WTC11 (cell line): ENCODE measurements at regions not wholly inside any gene's neighbourhood (a gene's known extent, or its start where the extent isn't known, plus 50 kb on each side); places are given as distances from the start of the nearest gene placed in this dataset.

Source experiments
- ATAC-seq: fragments of 200-7000 bp; cut with Tn5 transposase; 2 replicates; pipeline ENCODE4 v1.10.0; 2021; ENCODE audit warnings: mild to moderate bottlenecking, moderate library complexity
- CTCF ChIA-PET: fragments of 300-600 bp; sonication (Branson Sonifier 250); formaldehyde crosslinking; loops from one replicate; lab custom pipeline; 2021; ENCODE audit warnings: antibody characterized with exemption; lab: Charles Lee
- POLR2A ChIA-PET: fragments of 350-600 bp; sonication (Branson Sonifier 250); formaldehyde crosslinking; loops from one replicate; lab custom pipeline; 2021; ENCODE audit warnings: antibody characterized with exemption; lab: Charles Lee
- DNase-seq: peaks from one replicate; pipeline ENCODE4 v3.0.0; 2021; ENCODE audit warnings: low spot score
- H3K27ac Mint-ChIP-seq: 2 replicates; pipeline ENCODE4 v1.8.0; 2021; ENCODE audit warnings: mixed read lengths
- H3K27me3 Mint-ChIP-seq: 2 replicates; pipeline ENCODE4 v1.8.0; 2021; ENCODE audit warnings: low read depth, mild to moderate bottlenecking, moderate library complexity, mixed read lengths
- H3K36me3 Mint-ChIP-seq: 2 replicates; pipeline ENCODE4 v1.8.0; 2021; ENCODE audit warnings: mixed read lengths
- H3K4me1 Mint-ChIP-seq: 2 replicates; pipeline ENCODE4 v1.8.0; 2022; ENCODE audit warnings: mixed read lengths
- H3K4me3 Mint-ChIP-seq: 2 replicates; pipeline ENCODE4 v1.8.0; 2021; ENCODE audit warnings: mild to moderate bottlenecking, moderate library complexity, mixed read lengths
- H3K9me3 Mint-ChIP-seq: 2 replicates; pipeline ENCODE4 v1.8.0; 2021; ENCODE audit warnings: mixed read lengths
- CBFB ChIP-seq: sonication (generic); formaldehyde crosslinking; IDR thresholded peaks from 2 replicates; pipeline ENCODE4 v1.8.1; 2022; ENCODE audit warnings: mild to moderate bottlenecking, low read depth, missing genetic modification reagents
- CREM ChIP-seq: sonication (generic); formaldehyde crosslinking; IDR thresholded peaks from 2 replicates; pipeline ENCODE4 v1.8.1; 2022; ENCODE audit warnings: mild to moderate bottlenecking, missing genetic modification reagents, moderate library complexity
- FOXK1 ChIP-seq: sonication (generic); formaldehyde crosslinking; IDR thresholded peaks from 2 replicates; pipeline ENCODE4 v1.8.0; 2022; ENCODE audit warnings: mild to moderate bottlenecking, moderate library complexity, missing genetic modification reagents
- GTF2I ChIP-seq: fragments of 250-450 bp; sonication (Bioruptor Pico); conservative IDR thresholded peaks from 2 replicates; pipeline ENCODE4 v1.4.0; 2021; ENCODE audit warnings: mild to moderate bottlenecking
- JAZF1 ChIP-seq: fragments of 250-450 bp; sonication (Bioruptor Pico); IDR thresholded peaks from 2 replicates; pipeline ENCODE4 v1.9.0; 2021; ENCODE audit warnings: moderate library complexity, mild to moderate bottlenecking, inconsistent platforms
- MXD4 ChIP-seq: fragments of 250-450 bp; sonication (Bioruptor Pico); IDR thresholded peaks from 2 replicates; pipeline ENCODE4 v1.8.0; 2021; ENCODE audit warnings: mild to moderate bottlenecking, moderate library complexity, borderline replicate concordance
- NFE2L1 ChIP-seq: sonication (generic); formaldehyde crosslinking; IDR thresholded peaks from 2 replicates; pipeline ENCODE4 v1.8.1; 2023; ENCODE audit warnings: missing genetic modification reagents
- SMAD3 ChIP-seq: sonication (generic); formaldehyde crosslinking; IDR thresholded peaks from 2 replicates; pipeline ENCODE4 v1.8.0; 2022; ENCODE audit warnings: missing genetic modification reagents, mild to moderate bottlenecking, borderline replicate concordance
- SMAD4 ChIP-seq: sonication (generic); formaldehyde crosslinking; IDR thresholded peaks from 2 replicates; pipeline ENCODE4 v1.8.0; 2022; ENCODE audit warnings: mild to moderate bottlenecking, missing genetic modification reagents
- SOX15 ChIP-seq: fragments of 250-450 bp; sonication (Bioruptor Pico); IDR thresholded peaks from 2 replicates; pipeline ENCODE4 v1.9.0; 2021; ENCODE audit warnings: mild to moderate bottlenecking
- SP1 ChIP-seq: sonication (generic); formaldehyde crosslinking; conservative IDR thresholded peaks from 2 replicates; pipeline ENCODE4 v1.8.1; 2022; ENCODE audit warnings: missing genetic modification reagents
- STAT6 ChIP-seq: sonication (generic); formaldehyde crosslinking; conservative IDR thresholded peaks from 2 replicates; pipeline ENCODE4 v1.8.1; 2023; ENCODE audit warnings: mild to moderate bottlenecking, low read depth, missing genetic modification reagents, moderate library complexity
- USF1 ChIP-seq: sonication (generic); formaldehyde crosslinking; IDR thresholded peaks from 2 replicates; pipeline ENCODE4 v1.8.0; 2022; ENCODE audit warnings: mild to moderate bottlenecking, missing genetic modification reagents
- ZBTB21 ChIP-seq: sonication (generic); formaldehyde crosslinking; IDR thresholded peaks from 2 replicates; pipeline ENCODE4 v1.8.1; 2023; ENCODE audit warnings: mild to moderate bottlenecking, missing genetic modification reagents, borderline replicate concordance
- ZNF423 ChIP-seq: fragments of 250-450 bp; sonication (Bioruptor Pico); IDR thresholded peaks from 2 replicates; pipeline ENCODE4 v2.1.2; 2022; ENCODE audit warnings: mild to moderate bottlenecking, moderate library complexity
- ZNF532 ChIP-seq: fragments of 250-450 bp; sonication (Bioruptor Pico); IDR thresholded peaks from 2 replicates; pipeline ENCODE4 v1.9.0; 2021; ENCODE audit warnings: mild to moderate bottlenecking, borderline replicate concordance
- TF ChIP-seq, protein P1 (sequence below): sonication (generic); formaldehyde crosslinking; IDR thresholded peaks from 2 replicates; pipeline ENCODE4 v1.8.0; 2022; ENCODE audit warnings: mild to moderate bottlenecking, missing genetic modification reagents
- TF ChIP-seq, protein P2 (sequence below): sonication (generic); formaldehyde crosslinking; IDR thresholded peaks from 2 replicates; pipeline ENCODE4 v1.8.0; 2023; ENCODE audit warnings: mild to moderate bottlenecking, missing genetic modification reagents
- TF ChIP-seq, protein P3 (sequence below): sonication (generic); formaldehyde crosslinking; conservative IDR thresholded peaks from 2 replicates; pipeline ENCODE4 v1.8.1; 2022; ENCODE audit warnings: mild to moderate bottlenecking, missing genetic modification reagents
- TF ChIP-seq, protein P4 (sequence below): sonication (generic); formaldehyde crosslinking; IDR thresholded peaks from 2 replicates; pipeline ENCODE4 v1.8.1; 2022; ENCODE audit warnings: missing genetic modification reagents, borderline replicate concordance

DNA sequence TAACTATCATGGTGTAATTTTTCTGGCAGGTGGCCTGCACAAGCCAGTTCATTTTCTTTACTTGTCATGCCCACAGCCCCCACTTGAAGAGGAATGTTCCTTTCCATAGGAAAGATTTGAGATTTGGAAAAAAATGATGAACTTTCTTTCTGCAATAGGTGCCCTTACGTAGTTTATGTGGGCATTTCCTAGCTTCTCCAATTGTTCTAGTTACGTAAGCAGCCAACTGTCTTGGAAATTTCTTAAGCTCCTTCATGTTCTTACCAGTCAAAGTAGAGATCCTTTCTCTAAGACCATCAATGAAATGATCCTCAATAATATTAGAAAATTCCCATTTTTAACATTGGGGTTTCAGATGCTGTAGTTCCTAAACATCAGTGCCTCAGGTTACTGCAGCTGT, 109.5 kb upstream of the F3 start:
- Mint-ChIP-seq H3K4me1 (peaks cover 25% of the 10 kb centered on the region), H3K27ac (no peak overlapping the region), H3K4me3 (no peak overlapping the region), H3K27me3 (no peaks in the 10 kb centered on the region), H3K36me3 (peaks cover 4% of the 10 kb centered on the region; the same call in 1 of the 2 replicates), H3K9me3 (peaks cover 7% of the 10 kb centered on the region)
- DNase-seq, result no peak
- ATAC-seq, result no peak
- TF ChIP-seq SMAD3 (CRISPR knock-in tag), result no peak
- TF ChIP-seq SOX15 (CRISPR knock-in tag), result no peak
- no peak for TF ChIP-seq SMAD4 (CRISPR knock-in tag)
- no peak for TF ChIP-seq NFE2L1 (CRISPR knock-in tag)
- no peak for TF ChIP-seq SP1 (CRISPR knock-in tag)
- no peak for TF ChIP-seq GTF2I
- TF ChIP-seq MXD4 (CRISPR knock-in tag), result no peak
- TF ChIP-seq, protein P1, sequence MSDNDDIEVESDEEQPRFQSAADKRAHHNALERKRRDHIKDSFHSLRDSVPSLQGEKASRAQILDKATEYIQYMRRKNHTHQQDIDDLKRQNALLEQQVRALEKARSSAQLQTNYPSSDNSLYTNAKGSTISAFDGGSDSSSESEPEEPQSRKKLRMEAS (CRISPR knock-in tag), result no peak
- TF ChIP-seq, protein P2, sequence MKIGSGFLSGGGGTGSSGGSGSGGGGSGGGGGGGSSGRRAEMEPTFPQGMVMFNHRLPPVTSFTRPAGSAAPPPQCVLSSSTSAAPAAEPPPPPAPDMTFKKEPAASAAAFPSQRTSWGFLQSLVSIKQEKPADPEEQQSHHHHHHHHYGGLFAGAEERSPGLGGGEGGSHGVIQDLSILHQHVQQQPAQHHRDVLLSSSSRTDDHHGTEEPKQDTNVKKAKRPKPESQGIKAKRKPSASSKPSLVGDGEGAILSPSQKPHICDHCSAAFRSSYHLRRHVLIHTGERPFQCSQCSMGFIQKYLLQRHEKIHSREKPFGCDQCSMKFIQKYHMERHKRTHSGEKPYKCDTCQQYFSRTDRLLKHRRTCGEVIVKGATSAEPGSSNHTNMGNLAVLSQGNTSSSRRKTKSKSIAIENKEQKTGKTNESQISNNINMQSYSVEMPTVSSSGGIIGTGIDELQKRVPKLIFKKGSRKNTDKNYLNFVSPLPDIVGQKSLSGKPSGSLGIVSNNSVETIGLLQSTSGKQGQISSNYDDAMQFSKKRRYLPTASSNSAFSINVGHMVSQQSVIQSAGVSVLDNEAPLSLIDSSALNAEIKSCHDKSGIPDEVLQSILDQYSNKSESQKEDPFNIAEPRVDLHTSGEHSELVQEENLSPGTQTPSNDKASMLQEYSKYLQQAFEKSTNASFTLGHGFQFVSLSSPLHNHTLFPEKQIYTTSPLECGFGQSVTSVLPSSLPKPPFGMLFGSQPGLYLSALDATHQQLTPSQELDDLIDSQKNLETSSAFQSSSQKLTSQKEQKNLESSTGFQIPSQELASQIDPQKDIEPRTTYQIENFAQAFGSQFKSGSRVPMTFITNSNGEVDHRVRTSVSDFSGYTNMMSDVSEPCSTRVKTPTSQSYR, result no peak
- no peak for TF ChIP-seq CBFB (CRISPR knock-in tag)
- TF ChIP-seq ZBTB21 (CRISPR knock-in tag), result no peak
- TF ChIP-seq FOXK1 (CRISPR knock-in tag), result no peak
- no peak for TF ChIP-seq CREM (CRISPR knock-in tag)
- TF ChIP-seq STAT6 (CRISPR knock-in tag), result no peak
- TF ChIP-seq ZNF532 (CRISPR knock-in tag), result no peak
- TF ChIP-seq, protein P3, sequence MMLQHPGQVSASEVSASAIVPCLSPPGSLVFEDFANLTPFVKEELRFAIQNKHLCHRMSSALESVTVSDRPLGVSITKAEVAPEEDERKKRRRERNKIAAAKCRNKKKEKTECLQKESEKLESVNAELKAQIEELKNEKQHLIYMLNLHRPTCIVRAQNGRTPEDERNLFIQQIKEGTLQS (CRISPR knock-in tag), result no peak
- TF ChIP-seq USF1 (CRISPR knock-in tag), result no peak
- TF ChIP-seq JAZF1, result no peak
- TF ChIP-seq, protein P4, sequence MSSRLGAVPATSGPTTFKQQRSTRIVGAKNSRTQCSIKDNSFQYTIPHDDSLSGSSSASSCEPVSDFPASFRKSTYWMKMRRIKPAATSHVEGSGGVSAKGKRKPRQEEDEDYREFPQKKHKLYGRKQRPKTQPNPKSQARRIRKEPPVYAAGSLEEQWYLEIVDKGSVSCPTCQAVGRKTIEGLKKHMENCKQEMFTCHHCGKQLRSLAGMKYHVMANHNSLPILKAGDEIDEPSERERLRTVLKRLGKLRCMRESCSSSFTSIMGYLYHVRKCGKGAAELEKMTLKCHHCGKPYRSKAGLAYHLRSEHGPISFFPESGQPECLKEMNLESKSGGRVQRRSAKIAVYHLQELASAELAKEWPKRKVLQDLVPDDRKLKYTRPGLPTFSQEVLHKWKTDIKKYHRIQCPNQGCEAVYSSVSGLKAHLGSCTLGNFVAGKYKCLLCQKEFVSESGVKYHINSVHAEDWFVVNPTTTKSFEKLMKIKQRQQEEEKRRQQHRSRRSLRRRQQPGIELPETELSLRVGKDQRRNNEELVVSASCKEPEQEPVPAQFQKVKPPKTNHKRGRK (CRISPR knock-in tag), result no peak
- no peak for TF ChIP-seq ZNF423
- ChIA-PET POLR2A (no interaction called here), CTCF (no interaction called here)
